ENCODE measurements at regions not wholly inside any gene's neighbourhood (a gene's known extent, or its start where the extent isn't known, plus 50 kb on each side); places are given as distances from the start of the nearest gene placed in this dataset.

DNA sequence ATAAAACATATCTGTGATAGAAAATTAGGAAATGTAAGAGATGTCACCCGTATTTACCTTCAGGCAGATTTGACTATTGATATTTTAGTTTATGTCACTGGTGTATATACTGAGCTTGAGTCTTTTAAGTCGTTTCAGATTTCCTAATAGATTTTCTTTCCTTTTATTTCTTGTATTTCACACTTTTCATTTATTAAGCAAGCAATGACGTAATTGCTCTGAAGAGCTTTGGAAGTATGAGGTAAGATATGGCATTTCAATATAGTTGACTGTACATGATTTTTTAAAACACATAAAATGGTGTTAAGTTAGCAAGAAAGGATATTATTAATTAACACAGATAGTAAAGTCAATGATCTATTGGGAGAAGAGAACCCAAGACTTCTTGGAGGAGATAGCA lies 652.6 kb downstream of the SORCS1 start:
- no peaks in the 10 kb centered on the region for H3K27me3 ChIP-seq (ENCODE audit: control insufficient read depth, low read length)
- no peak overlapping the region for H3K4me2 ChIP-seq (ENCODE audit: low read length)
- no peaks in the 10 kb centered on the region for H3K9me2 ChIP-seq (replicated peaks; ENCODE audit: control insufficient read depth, low read length)
- no peaks in the 10 kb centered on the region; the same call in 1 of the 2 replicates for H3K9me3 ChIP-seq (ENCODE audit: control insufficient read depth, insufficient read depth, low read length)
- TF ChIP-seq EZH2phosphoT487 (IDR thresholded peaks at IDR 0.05; ENCODE audit: borderline replicate concordance, low read length) = no peak
- TF ChIP-seq, protein P1, sequence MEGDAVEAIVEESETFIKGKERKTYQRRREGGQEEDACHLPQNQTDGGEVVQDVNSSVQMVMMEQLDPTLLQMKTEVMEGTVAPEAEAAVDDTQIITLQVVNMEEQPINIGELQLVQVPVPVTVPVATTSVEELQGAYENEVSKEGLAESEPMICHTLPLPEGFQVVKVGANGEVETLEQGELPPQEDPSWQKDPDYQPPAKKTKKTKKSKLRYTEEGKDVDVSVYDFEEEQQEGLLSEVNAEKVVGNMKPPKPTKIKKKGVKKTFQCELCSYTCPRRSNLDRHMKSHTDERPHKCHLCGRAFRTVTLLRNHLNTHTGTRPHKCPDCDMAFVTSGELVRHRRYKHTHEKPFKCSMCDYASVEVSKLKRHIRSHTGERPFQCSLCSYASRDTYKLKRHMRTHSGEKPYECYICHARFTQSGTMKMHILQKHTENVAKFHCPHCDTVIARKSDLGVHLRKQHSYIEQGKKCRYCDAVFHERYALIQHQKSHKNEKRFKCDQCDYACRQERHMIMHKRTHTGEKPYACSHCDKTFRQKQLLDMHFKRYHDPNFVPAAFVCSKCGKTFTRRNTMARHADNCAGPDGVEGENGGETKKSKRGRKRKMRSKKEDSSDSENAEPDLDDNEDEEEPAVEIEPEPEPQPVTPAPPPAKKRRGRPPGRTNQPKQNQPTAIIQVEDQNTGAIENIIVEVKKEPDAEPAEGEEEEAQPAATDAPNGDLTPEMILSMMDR (IDR thresholded peaks at IDR 0.05; ENCODE audit: low read depth, low read length, poor library complexity, severe bottlenecking) = no peak
- no peaks in the 10 kb centered on the region for H3K79me2 ChIP-seq (ENCODE audit: control insufficient read depth, low read length)
- H3F3A ChIP-seq (ENCODE audit: control insufficient read depth, insufficient read depth) = no peaks in the 10 kb centered on the region
- no peaks in the 10 kb centered on the region for H4K20me1 ChIP-seq (ENCODE audit: control insufficient read depth, insufficient read depth, low read depth, low read length)
- no peak overlapping the region for H3K27ac ChIP-seq (ENCODE audit: low read depth, low read length)
- no peaks in the 10 kb centered on the region for H3K4me1 ChIP-seq (ENCODE audit: control insufficient read depth, low read length)
- H3K4me3 ChIP-seq (ENCODE audit: low read length) = no peak overlapping the region
- H3K36me3 ChIP-seq (ENCODE audit: control insufficient read depth, low read length) = no peaks in the 10 kb centered on the region

DNA sequence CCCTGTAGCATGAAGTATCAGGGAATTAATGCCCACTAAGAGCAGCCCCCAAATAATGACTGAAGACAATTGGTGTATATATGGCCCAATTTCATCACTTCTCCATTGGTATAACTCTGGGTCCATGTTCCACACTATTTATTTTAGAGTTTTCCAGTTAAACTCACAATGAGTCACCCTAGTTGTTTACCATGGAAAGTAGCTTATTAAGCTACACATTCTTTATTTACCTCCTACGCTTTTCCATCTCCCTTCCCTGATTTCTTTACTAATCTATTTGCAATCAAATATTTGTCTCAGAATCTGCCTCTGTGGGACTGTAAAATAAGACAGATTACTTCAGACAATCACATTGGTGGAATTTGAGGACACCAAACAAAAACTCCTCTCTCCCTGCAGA lies 655.6 kb downstream of the SORCS1 start:
- no peaks in the 10 kb centered on the region for H3F3A ChIP-seq (ENCODE audit: control insufficient read depth, insufficient read depth)
- H4K20me1 ChIP-seq (ENCODE audit: control insufficient read depth, insufficient read depth, low read depth, low read length) = no peaks in the 10 kb centered on the region
- H3K4me2 ChIP-seq (ENCODE audit: low read length) = no peak overlapping the region
- H3K36me3 ChIP-seq (ENCODE audit: control insufficient read depth, low read length) = no peaks in the 10 kb centered on the region
- H3K9me3 ChIP-seq (ENCODE audit: control insufficient read depth, insufficient read depth, low read length) = no peaks in the 10 kb centered on the region
- H3K27me3 ChIP-seq (ENCODE audit: control insufficient read depth, low read length) = no peaks in the 10 kb centered on the region
- H3K4me1 ChIP-seq (ENCODE audit: control insufficient read depth, low read length) = no peaks in the 10 kb centered on the region
- TF ChIP-seq EZH2phosphoT487 (IDR thresholded peaks at IDR 0.05; ENCODE audit: borderline replicate concordance, low read length) = no peak
- TF ChIP-seq, protein P1 (IDR thresholded peaks at IDR 0.05; ENCODE audit: low read depth, low read length, poor library complexity, severe bottlenecking) = no peak
- no peaks in the 10 kb centered on the region for H3K9me2 ChIP-seq (replicated peaks; ENCODE audit: control insufficient read depth, low read length)
- H3K79me2 ChIP-seq (ENCODE audit: control insufficient read depth, low read length) = no peaks in the 10 kb centered on the region
- H3K4me3 ChIP-seq (ENCODE audit: low read length) = no peak overlapping the region
- H3K27ac ChIP-seq (ENCODE audit: low read depth, low read length) = no peak overlapping the region

DNA sequence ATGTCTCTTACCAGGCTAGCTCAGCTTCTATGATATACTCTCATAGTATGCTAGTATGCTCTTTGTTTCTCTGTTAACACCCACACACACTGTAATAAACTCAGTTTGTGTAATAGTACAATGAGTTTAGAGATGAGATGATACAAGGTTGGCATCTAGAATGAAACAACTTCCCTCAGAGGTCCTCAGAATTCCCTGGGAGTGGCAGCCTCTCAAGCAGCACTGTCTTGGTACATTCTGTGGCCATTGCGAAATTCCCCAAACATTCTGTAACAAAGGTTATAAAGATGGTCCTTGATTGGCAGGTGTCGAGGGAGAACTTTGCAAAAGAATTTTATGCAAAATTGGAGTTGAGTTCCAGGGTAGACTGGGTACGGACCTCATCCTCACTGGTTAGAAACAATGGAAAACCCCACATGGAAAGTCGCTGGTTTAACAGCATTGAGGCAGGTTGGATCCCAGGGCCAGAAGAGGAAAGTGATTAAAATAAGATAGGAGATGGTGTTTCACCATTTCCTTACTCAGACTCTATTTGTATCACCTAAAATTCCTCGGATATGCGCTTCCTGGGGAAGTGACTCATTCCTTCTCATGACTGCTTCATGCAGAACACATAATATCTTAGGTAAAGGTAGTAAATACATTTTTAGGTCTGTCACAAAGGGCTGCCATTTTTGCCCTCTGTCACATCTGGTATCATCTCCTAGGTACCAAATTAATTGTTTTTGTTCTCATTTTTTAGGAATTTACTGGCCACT lies 657.8 kb downstream of the SORCS1 start:
- no peak overlapping the region for H3K4me3 ChIP-seq (ENCODE audit: low read length)
- H3F3A ChIP-seq (ENCODE audit: control insufficient read depth, insufficient read depth) = no peaks in the 10 kb centered on the region
- no peaks in the 10 kb centered on the region for H3K9me2 ChIP-seq (replicated peaks; ENCODE audit: control insufficient read depth, low read length)
- H3K27me3 ChIP-seq (ENCODE audit: control insufficient read depth, low read length) = no peaks in the 10 kb centered on the region
- no peaks in the 10 kb centered on the region for H3K79me2 ChIP-seq (ENCODE audit: control insufficient read depth, low read length)
- no peaks in the 10 kb centered on the region for H3K36me3 ChIP-seq (ENCODE audit: control insufficient read depth, low read length)
- no peak overlapping the region for H3K27ac ChIP-seq (ENCODE audit: low read depth, low read length)
- no peak overlapping the region for H3K4me2 ChIP-seq (ENCODE audit: low read length)
- H4K20me1 ChIP-seq (ENCODE audit: control insufficient read depth, insufficient read depth, low read depth, low read length) = no peaks in the 10 kb centered on the region
- H3K4me1 ChIP-seq (ENCODE audit: control insufficient read depth, low read length) = no peaks in the 10 kb centered on the region
- no peak for TF ChIP-seq EZH2phosphoT487 (IDR thresholded peaks at IDR 0.05; ENCODE audit: borderline replicate concordance, low read length)
- TF ChIP-seq, protein P1 (IDR thresholded peaks at IDR 0.05; ENCODE audit: low read depth, low read length, poor library complexity, severe bottlenecking) = no peak
- no peaks in the 10 kb centered on the region for H3K9me3 ChIP-seq (ENCODE audit: control insufficient read depth, insufficient read depth, low read length)
